NCI-H524 treated with DMSO at 0.1 percent for 48 hours (cell line): ENCODE measurements at regions not wholly inside any gene's neighbourhood (a gene's known extent, or its start where the extent isn't known, plus 50 kb on each side); places are given as distances from the start of the nearest gene placed in this dataset.
"Not testable (repeated sequence)": the region's sequence is repeated elsewhere in the genome, so short reads cannot be mapped to it uniquely, and the experiment has no call there.

Source experiments
- DNase-seq: peaks from one replicate; lab custom pipeline; 2025; lab: John Stamatoyannopoulos, UW

DNA sequence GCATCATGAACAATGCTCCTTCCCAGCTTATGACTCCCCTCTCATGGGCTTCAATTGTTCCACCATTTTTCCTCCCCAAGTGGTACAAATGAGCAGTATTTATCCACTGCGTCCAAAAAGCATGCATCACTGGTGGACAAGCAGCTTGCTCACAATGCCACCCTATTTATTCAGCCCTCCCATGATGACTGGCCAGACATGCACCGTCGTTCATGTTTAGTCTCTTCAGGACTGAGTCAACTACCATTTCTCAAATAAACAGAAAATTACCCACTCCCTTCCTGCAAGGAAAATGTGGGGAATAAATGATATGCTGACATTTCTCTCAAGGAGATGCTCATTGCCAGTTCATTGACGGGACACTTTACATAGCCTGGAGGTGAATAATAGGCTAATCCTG lies 300.4 kb downstream of the C6orf118 start:
- no peak for DNase-seq

DNA sequence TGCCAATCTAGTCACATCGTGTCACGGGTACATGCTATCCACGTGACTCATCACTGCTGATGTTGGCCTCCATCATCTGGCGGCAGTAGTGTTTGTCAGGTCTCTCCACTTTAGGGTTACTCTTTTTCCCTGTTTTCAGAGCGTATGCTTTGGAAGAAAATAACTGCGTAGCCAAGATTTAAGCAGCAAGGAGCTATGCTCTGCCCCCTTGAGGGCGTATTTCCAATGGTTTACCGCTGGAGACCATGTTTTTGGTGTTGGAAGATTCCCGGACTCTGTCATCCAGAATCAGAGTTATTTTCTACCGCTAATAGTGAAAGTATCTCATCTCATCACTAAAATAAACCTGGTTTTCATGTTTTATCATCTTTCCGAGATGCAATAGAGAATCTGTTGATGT lies 306.5 kb downstream of the C6orf118 start:
- DNase-seq = no peak

DNA sequence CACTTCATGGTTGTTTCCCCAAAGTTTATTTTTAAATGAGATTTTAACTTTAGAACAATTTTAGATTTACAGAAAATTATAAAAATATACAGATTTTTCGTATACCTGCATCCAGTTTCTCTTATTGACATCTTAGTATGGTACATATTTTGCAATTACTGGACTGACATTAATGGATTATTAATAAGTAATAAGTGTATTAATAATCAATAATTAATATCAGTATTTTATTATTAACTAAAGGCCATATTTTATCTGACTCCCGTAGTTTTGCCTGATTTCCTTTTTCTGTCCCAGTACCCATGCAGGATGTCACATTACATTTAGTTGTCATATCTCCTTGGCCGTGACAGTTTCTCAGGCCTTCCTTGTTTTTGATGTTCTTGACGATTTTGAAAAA lies 307.0 kb downstream of the C6orf118 start:
- DNase-seq = no peak

DNA sequence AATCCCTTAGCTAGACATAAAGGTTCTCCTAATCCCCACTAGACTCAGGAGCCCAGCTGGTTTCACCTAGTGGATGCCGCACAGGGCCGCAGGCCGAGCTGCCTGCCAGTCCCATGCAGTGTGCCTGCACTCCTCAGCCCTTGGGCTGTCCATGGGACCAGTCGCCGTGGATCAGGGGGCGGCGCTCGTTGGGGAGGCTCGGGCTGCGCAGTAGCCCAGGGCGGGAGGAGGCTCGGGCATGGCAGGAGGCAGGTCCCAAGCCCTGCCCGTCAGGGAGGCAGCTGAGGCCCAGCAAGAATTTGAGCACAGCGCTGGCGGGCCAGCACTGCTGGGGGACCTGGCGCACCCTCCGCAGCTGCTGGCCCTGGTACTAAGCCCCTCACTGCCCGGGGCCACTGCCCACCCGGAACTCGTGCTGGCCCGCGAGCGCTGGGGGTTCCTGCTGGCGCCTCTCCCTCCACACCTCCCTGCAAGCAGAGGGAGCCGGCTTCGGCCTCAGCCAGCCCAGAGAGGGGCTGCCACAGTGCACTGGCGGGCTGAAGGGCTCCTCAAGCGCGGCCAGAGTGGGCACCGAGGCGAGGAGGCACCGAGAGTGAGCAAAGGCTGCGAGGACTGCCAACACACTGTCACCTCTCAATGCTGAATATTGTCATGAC lies 307.8 kb downstream of the C6orf118 start:
- no peak for DNase-seq

DNA sequence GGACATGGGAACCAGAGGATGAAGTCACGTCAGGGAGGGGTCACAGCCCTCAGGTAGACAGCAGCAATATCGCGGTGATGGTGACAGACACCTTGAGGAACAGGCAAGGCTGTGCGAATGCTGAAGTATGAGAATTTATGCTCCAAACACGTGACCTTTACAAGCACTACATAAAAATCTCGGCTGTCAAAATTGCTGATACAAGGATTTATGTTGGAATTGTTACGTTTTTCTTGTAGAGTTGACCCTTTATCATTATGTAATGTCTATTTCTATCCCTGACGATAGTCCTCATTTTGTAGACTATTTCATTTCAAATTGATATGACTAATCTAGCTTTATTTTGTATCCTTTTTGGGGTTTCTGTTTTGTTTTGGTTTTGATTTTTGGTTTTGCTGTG lies 311.1 kb downstream of the C6orf118 start:
- DNase-seq = no peak

DNA sequence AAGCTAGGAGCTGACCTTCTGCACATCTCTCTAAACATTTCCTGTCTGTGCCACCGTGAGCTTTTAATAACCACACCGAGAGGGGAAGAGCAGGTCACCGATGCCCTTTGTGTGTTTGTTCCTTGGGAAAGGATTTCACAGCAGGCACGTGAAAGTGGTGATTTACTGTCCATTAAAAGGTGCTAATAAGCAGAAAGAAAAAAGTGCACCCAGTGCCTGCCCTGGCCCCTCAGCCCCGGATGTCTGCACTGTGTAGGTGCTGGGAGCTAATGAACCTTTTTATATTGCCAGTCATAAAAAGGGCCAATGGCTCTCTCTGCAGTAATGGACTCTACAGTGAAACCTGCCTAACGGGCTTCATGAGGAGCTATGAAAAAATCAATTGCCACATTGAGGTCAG lies 312.6 kb downstream of the C6orf118 start:
- DNase-seq = no peak

DNA sequence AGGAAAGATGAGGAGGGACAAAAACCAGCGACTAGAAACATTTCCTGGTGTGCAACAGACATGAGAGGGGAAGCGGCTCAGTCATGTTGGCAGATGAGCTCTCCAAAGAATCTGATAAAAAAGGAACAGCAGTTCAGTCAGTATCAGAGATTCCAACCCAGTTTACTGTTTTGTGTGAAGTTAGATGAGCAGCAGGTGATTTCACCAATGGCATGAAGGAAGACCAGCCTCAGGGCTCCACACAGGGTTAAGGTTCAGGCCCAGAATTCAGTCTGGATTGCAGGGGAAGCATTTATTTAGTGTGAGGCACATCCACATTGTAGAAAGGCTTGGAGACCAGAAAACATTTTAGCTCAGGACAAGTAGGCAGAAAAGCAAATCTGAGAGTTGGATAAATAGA lies 317.8 kb downstream of the C6orf118 start:
- DNase-seq = no peak

DNA sequence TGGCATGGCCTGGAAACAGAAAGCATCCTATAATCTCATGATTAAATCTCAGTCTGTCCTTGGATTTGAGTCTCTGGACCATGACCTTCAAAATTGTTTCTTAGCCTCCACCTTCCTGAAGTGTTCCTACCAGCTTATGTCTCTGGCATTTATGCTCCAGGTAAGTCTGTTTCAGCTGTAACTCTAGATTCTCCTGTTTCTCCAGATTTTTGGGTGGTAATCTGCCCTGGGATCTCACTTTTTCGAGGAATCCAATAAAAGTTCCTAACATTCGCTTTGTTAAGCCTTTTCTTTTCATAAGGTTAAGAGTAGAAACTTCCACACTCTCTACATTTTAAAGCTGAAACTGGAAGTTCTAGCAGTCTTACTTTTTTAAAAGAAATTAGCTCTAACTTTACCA lies 318.5 kb downstream of the C6orf118 start:
- DNase-seq = no peak

DNA sequence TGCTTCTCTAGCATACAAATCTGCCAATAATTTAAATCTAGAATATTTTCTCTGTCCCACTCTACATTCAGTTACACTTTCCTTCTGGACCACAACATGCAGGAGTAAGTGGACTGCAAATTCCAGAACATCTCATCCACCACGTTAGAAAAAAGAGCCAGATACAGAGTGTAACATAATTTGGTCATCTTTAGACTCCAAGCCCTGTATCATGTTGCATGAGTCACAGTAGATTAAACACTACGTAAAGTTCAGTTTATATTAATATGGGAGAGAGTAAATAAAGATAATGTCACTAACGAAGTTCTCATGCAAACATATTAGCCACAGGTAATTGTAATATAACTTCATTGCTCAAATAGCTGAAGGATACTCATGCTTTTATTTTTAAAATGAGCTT lies 327.0 kb downstream of the C6orf118 start:
- no peak for DNase-seq

DNA sequence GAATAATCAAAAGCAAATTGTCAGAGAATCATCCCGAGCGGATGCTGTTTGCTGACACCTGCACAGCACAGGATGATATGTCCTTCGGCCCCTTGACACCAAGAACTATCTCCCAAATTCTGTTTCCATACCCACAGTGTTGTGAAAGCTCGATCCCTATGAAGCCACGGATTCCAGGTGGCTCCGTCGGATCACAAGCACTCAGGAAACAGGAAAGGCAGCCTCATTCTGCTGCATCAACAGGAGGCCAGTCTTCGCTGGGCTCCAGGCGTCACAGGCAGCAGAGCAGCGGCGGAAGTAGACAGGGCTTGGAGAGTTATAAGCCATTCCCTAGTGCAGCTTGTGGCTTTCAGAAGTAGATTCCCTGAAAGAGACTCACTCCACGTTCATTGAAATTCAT lies 342.3 kb downstream of the C6orf118 start:
- no peak for DNase-seq

DNA sequence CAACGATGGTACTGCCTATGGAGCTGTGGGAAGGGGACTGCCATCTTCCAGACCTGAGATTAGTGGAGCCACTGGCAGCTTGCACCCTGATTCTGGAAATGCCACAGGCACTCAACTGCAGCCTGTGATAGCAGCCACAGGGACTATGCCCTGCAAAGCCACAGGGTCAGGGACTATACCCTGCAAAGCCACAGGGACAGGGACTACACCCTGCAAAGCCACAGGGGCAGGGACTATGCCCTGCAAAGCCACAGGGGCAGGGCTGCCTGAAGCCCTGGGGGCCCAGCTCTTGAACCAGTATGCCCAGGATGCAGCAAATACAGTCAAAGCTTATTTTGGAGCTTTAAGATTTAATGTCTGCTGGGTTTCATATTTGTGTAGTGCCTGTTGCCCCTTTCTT lies 346.6 kb downstream of the C6orf118 start:
- DNase-seq = no peak

DNA sequence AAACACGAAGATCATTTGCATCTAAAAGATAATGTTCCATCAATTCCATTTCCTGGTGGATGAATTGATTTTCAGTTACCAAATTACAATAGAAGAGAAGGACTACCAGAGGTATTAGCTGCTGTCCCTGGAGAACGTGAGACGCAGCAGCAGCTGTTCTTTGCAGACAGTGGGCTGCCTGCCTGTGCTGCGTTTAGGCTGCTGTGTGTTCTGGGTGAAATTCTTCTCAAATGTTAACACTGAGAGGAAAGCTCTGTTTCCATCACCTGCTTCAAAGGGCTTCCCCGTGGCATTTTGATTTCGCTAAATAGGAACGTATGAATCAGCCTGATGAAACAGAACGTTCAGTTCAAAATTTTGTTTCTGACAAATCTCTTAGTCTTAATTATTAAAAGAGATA lies 362.2 kb downstream of the C6orf118 start:
- no peak for DNase-seq

DNA sequence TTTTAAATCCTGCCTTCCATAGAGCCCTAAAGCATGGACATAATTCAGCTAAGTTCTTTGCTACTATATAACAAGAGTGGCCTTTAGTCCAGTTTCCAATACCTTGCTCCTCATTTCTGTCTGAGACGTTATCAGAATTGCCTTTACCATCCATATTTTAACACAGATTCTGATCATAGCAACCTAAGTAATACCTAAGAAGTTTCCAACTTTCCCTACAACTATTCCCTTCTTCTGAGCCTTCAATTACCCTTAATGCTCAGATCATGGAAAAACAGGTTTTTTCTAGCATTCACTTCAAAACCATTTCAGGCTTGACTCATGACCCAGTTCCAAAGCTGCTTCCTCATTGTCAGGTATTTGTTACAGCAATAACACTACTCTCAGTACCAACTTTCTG lies 367.1 kb downstream of the C6orf118 start:
- DNase-seq = no peak

DNA sequence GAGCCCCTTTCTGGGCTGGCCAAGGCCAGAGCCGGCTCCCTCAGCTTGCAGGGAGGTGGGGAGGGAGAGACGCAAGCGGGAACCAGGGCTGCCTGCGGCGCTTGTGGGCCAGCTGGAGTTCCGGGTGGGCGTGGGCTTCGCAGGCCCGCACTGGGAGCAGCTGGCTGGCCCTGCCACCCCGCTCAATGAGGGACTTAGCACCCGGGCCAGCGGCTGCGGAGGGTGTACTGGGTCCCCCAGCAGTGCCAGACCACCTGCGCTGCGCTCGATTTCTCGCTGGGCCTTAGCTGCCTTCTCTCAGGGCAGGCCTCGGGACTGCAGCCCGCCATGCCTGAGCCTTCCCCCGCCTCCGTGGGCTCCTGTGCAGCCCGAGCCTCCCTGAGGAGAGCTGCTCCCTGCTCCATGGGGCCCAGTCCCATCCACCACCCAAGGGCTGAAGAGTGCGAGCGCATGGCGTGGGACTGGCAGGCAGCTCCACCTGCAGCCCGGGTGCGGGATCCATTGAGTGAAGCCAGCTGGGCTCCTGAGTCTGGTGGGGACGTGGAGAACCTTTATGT lies 376.1 kb downstream of the C6orf118 start:
- not testable (repeated sequence) for DNase-seq

DNA sequence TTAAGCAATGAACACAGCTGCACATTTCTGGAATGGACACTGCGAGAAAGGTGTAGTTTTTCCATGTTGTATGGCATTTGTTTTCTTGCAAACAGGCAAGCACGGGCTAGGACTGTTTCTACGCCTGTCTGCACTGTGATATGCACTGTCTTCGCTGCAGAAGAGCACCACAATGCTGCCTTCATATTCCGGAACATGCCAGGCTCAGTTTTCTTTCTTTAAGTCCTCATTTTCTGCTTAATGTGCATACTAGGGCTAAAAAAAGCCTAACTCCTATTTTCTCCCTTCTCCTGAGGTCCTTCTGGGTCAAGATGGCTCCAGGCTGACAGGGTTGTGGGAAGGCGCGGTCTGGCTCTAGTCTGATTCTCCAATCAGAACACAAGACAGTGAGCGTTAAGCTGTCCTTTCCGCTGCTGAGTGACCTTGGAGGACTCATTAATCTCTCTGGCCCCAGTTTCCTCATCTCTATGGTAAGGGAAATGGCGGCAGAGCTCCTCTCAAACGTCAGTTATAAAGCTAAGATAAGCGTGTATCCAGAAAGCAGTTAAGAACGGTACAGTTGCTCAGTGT lies 379.9 kb downstream of the C6orf118 start:
- no peak for DNase-seq

DNA sequence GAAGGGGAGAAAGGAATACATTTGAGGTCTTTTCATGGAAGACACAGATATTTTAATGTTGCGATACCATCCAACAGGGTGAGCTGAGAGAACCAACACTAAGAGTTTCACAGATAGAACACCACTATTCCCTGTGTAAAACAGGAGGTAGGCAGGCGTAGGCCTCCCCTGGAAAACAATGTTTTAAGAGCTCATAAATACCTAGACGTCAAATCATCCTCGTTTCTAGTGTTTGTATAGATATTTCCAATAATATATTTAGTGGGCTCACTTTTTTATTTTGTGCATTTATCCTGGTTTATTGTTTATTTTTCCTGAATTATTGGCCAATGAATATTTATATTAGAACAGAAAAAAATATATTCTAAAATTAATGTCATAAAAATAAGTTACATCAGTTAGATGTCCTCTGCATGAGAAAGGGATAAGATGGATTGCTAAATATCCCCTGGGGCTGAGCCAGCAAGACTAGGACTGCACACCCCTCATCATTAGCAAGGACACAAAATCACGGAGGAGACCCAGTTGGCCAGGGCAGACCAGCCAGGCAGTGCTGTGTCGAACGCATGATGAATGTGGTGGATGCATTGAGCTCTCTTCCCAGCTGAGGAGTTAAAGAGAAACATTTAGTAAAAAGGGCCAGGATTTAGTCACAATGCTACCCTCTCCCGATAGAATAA lies 380.5 kb downstream of the C6orf118 start:
- DNase-seq = no peak

DNA sequence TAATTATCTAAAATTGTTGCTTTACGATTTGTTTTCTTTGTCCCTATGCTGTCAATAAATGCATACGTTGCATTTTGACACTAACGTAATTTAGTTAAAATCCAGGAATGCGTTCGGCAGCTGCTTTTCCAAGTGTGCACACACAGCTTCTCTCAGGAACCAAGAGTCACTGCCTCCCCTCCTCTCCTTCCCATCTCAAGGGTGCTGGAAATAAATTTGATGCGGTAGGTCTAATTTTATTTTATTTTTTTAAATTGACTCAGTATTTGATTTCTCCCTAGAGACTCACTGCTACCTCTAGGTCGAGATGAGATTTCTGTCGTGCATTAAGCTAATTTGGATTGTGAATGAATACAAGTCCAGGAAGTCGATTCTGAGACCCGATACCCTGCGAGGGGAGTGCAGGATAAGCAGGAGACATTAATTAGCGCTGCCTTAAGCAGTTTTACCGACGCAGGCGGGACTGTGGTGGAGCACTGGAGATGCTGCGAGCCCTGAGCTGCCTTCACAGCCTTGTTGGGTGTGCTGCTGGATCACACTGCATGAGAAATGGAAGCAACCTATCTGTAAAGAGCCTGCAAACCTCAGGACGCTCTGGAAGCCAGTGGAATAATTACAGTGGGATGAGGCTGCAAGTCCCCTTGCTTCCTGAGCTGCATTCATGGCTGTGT lies 381.2 kb downstream of the C6orf118 start:
- DNase-seq = no peak

DNA sequence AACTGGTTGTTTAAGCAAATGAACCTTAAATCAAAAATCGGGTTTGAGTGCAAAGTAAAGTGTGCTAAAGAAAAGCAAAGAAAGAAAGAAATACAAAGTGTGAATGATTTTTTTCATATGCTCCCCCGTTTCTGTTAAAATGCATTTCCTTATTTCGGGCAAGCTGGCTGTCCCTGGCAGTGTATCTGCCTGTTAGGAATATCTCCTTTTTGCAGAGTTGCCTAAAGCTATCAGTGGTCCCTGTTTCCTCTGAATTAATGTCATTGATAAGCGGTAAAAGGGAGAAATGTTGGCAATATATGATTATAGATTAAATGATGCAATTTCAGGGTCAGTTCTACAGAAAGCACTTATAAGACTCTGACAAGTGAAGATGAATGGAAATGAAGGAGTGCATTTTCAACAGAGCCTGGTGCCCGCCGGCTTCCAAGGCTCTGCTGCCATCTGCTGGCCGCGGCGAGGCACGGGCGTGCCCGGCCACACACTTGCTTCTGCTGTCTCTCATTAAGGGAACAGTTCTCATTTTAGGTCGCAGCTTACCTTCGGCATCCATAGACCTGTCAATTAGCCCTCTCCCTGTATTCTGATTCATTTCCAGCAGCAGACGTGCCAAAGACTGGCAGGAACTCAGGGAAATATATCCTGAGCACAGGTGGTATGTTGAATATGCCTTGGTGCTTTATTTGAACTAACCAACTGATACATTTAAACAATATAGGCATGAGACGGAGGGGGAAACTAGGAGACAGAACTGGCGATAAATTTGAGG lies 381.9 kb downstream of the C6orf118 start:
- DNase-seq = peak; percentile 51

DNA sequence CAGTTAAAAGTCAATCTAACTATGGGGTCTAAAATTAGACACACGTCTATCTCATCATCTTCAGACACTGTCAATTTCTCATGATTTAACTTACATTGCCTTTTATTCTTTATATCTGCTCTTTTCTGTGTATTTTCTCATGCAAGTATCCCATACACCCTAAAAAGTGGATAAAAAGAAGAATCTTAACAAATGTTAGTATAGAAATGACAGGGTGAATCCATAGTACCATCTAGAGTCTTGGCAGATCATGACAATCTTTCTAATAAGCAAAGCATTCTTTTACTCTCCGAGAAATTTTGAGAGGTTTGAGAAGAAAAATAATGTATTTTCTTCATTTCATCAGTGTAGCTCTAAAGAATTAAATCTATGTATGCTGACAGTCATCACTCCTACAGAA lies 382.7 kb downstream of the C6orf118 start:
- no peak for DNase-seq

DNA sequence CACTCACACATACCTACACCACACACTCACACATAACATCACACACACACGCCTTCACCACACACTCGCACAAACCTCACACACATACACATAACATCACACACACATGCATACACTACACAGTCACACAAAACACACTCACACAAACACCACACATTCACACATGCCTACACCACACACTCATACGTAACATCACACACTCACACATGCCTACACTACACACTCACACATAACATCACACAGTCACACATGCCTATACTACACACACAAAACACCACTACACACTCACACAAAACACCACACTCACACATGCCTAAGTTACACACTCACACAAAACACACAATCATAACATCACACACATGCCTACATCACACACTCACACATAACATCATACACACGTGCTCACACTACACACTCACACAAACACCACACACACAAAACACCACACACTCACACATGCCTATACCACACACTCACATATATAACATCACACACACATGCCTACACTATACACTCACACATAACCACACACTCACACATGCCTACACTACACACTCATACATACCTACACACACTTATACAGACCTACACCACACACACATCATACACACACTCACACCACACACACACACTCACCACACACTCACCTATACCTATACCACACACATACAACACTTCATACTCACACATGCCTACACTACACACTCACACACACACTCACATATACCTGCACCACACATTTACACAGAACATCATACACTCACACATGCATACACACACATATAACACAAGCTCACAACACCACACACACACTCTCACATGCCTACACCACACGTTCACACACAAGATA lies 383.5 kb downstream of the C6orf118 start:
- DNase-seq = no peak

DNA sequence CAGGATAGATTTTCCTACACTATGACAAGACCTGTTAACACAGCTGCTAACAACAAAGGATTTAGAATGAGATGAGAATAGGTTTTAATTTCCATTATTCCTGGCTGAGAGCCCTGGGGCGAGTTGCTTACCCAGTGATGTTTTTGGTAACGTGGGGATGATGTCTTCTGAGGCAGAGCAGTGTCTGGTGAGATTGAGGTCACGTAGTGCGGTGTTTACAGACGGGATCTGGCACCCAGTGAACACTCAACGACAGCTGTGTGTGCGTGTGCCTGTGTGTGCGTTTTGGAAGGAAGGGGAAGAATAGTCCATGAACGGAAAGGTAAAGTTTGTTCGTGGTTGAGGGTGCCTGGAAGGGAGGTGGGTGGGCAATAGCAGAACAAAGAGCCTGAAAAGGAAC lies 384.7 kb downstream of the C6orf118 start:
- no peak for DNase-seq
